Panc1 (cell line): ENCODE measurements at regions not wholly inside any gene's neighbourhood (a gene's known extent, or its start where the extent isn't known, plus 50 kb on each side); places are given as distances from the start of the nearest gene placed in this dataset.

ENCODE experiments used
- ATAC-seq: fragments of 200-7000 bp; cut with Tn5 transposase; 2 replicates; pipeline ENCODE4 v1.9.1; 2020; ENCODE audit warnings: mild to moderate bottlenecking, moderate library complexity
- BruUV-seq: library from RNA; stranded (reverse); fragments of 400-500 nt; replicated peaks from 2 replicates; lab custom pipeline; 2021; lab: Mats Ljungman, UMichigan
- CTCF ChIA-PET: fragments of 300-600 bp; sonication (Branson Sonifier 250); formaldehyde crosslinking; loops from one replicate; lab custom pipeline; 2022; ENCODE audit warnings: antibody characterized with exemption; lab: Charles Lee
- POLR2A ChIA-PET: fragments of 300-600 bp; sonication (Branson Sonifier 250); formaldehyde crosslinking; loops from one replicate; lab custom pipeline; 2022; ENCODE audit warnings: antibody characterized with exemption; lab: Charles Lee
- DNase-seq: peaks from one replicate; pipeline ENCODE4 v3.0.0-alpha.2; 2010; ENCODE audit warnings: low read depth, low spot score
- H3K27ac ChIP-seq: 2 replicates; pipeline ENCODE4 v1.5.1; 2011; ENCODE audit warnings: mild to moderate bottlenecking, low read length, inconsistent platforms
- H3K27me3 ChIP-seq: fragments of 200-500 bp; sonication (Bioruptor generic); 2 replicates; pipeline ENCODE4 v1.6.0; 2014; ENCODE audit warnings: low read length, inconsistent platforms; ENCODE audit not compliant: control insufficient read depth, insufficient read depth
- H3K36me3 ChIP-seq: fragments of 200-500 bp; sonication (Bioruptor generic); 2 replicates; pipeline ENCODE4 v1.5.1; 2014; ENCODE audit warnings: inconsistent platforms, mild to moderate bottlenecking, low read length, moderate library complexity; ENCODE audit not compliant: control insufficient read depth, insufficient read depth
- H3K4me1 ChIP-seq: 2 replicates; pipeline ENCODE4 v1.5.1; 2011; ENCODE audit warnings: inconsistent platforms, mild to moderate bottlenecking, low read length, moderate library complexity; ENCODE audit not compliant: control insufficient read depth, insufficient read depth
- H3K4me3 ChIP-seq, 2 experiments: 2 replicates each; pipeline ENCODE4 v1.5.1; 2011 to 2012; ENCODE audit warnings: low read depth in 2 of 2, low read length in 2 of 2, mild to moderate bottlenecking in 2 of 2, inconsistent platforms in 1 of 2, moderate library complexity in 1 of 2
- H3K9me3 ChIP-seq: fragments of 200-500 bp; sonication (Bioruptor generic); 2 replicates; pipeline ENCODE4 v1.5.1; 2014; ENCODE audit warnings: low read depth, mild to moderate bottlenecking, inconsistent platforms, low read length, moderate library complexity; ENCODE audit not compliant: control insufficient read depth, insufficient read depth
- POLR2AphosphoS5 ChIP-seq: IDR thresholded peaks from 2 replicates; pipeline ENCODE4 v1.6.1; 2012; ENCODE audit warnings: mild to moderate bottlenecking, low read depth, low read length, moderate library complexity
- SIN3A ChIP-seq: IDR thresholded peaks from 2 replicates; pipeline ENCODE4 v1.6.1; 2012; ENCODE audit warnings: low read depth, mild to moderate bottlenecking, low read length, moderate library complexity, borderline replicate concordance; ENCODE audit not compliant: insufficient read depth
- TCF7L2 ChIP-seq: IDR thresholded peaks from 2 replicates; pipeline ENCODE4 v1.6.1; 2011; ENCODE audit warnings: mild to moderate bottlenecking, low read depth, low read length, inconsistent platforms
- in situ Hi-C: cut with HindIII; loops from 2 replicates; pipeline ENCODE4 v1.10.0; 2016; ENCODE audit warnings: low sequenced_read_pairs, low pct_unique_long_range_greater_than_20kb
- intact Hi-C: fragments of 100-400 bp; cut with micrococcal nuclease; formaldehyde crosslinking; loops from one replicate; pipeline ENCODE4 v1.10.0; 2022; ENCODE audit not compliant: unreplicated experiment
- TF ChIP-seq, protein P1 (sequence below): fragments of 450-650 bp; IDR thresholded peaks from 2 replicates; pipeline ENCODE4 v1.5.1; 2017; ENCODE audit warnings: mild to moderate bottlenecking
- TF ChIP-seq, protein P2 (sequence below), 2 experiments: IDR thresholded peaks; 2 replicates each; pipeline ENCODE4 v1.6.1; 2011 to 2012; ENCODE audit warnings: low read depth in 2 of 2, control low read depth in 1 of 2, low read length in 1 of 2, mild to moderate bottlenecking in 1 of 2, moderate library complexity in 1 of 2; ENCODE audit not compliant: insufficient read depth in 1 of 2

DNA sequence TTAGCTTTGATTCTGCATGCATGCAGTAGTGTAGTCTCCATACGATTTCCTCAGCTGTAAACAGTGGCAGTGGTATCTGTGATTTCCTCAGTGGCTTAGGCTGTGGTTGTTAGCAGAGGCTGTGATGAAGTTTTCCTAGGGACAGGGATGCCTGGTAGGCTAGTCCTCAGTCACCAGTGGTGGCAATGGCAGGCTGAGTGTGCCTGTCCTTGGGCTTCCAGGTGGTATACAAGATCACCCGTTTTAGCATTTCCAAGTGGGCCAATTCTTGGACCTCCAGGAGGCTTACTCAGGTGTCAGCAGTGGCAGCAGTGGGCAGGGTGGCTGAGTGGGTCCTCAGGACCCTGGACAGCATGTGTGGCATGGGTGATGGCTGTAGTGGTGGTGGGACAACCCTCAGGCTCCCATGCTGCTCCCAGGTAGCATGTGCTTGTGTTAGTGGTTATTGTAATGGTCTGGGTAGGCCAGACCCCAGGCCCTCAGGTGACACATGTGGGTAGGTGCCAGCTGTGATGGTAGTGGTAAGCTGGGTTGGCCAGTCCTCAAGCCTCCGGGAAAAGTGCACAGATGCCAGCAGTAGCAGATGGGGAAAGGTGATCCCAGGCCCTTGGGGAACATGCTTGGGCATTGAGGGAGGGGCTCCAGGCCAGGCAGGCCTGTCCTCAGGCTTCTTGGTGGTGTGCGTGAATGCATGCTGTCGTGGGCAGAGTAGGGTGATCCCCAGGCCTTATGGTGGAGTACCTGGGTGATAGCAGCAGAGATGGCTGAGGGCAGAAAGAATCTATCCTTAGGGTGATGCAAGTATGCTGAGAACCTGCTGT lies 146.5 kb downstream of the PAPOLA start:
- DNase-seq (no peak), ATAC-seq (no peak)
- Histone ChIP-seq H3K36me3 (no peaks in the 10 kb centered on the region), H3K4me3 (no peak overlapping the region), H3K27me3 (no peaks in the 10 kb centered on the region; the same call in 1 of the 2 replicates), H3K9me3 (no peaks in the 10 kb centered on the region), H3K27ac (no peak overlapping the region), H3K4me1 (no peaks in the 10 kb centered on the region)
- no TSS peak for BruUV-seq
- in situ Hi-C loops (no loop called here), intact Hi-C loops (no loop called here)
- ChIA-PET CTCF (no interaction called here), POLR2A (no interaction called here)
- no peak for TF ChIP-seq SIN3A
- TF ChIP-seq, protein P1, sequence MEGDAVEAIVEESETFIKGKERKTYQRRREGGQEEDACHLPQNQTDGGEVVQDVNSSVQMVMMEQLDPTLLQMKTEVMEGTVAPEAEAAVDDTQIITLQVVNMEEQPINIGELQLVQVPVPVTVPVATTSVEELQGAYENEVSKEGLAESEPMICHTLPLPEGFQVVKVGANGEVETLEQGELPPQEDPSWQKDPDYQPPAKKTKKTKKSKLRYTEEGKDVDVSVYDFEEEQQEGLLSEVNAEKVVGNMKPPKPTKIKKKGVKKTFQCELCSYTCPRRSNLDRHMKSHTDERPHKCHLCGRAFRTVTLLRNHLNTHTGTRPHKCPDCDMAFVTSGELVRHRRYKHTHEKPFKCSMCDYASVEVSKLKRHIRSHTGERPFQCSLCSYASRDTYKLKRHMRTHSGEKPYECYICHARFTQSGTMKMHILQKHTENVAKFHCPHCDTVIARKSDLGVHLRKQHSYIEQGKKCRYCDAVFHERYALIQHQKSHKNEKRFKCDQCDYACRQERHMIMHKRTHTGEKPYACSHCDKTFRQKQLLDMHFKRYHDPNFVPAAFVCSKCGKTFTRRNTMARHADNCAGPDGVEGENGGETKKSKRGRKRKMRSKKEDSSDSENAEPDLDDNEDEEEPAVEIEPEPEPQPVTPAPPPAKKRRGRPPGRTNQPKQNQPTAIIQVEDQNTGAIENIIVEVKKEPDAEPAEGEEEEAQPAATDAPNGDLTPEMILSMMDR, result no peak
- TF ChIP-seq POLR2AphosphoS5, result no peak
- TF ChIP-seq TCF7L2, result no peak
- TF ChIP-seq, protein P2, sequence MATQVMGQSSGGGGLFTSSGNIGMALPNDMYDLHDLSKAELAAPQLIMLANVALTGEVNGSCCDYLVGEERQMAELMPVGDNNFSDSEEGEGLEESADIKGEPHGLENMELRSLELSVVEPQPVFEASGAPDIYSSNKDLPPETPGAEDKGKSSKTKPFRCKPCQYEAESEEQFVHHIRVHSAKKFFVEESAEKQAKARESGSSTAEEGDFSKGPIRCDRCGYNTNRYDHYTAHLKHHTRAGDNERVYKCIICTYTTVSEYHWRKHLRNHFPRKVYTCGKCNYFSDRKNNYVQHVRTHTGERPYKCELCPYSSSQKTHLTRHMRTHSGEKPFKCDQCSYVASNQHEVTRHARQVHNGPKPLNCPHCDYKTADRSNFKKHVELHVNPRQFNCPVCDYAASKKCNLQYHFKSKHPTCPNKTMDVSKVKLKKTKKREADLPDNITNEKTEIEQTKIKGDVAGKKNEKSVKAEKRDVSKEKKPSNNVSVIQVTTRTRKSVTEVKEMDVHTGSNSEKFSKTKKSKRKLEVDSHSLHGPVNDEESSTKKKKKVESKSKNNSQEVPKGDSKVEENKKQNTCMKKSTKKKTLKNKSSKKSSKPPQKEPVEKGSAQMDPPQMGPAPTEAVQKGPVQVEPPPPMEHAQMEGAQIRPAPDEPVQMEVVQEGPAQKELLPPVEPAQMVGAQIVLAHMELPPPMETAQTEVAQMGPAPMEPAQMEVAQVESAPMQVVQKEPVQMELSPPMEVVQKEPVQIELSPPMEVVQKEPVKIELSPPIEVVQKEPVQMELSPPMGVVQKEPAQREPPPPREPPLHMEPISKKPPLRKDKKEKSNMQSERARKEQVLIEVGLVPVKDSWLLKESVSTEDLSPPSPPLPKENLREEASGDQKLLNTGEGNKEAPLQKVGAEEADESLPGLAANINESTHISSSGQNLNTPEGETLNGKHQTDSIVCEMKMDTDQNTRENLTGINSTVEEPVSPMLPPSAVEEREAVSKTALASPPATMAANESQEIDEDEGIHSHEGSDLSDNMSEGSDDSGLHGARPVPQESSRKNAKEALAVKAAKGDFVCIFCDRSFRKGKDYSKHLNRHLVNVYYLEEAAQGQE (IDR thresholded peaks at IDR 0.05; ENCODE audit: insufficient read depth in 1 of 2, low read depth in 2 of 2, low read length in 1 of 2), result no peak

DNA sequence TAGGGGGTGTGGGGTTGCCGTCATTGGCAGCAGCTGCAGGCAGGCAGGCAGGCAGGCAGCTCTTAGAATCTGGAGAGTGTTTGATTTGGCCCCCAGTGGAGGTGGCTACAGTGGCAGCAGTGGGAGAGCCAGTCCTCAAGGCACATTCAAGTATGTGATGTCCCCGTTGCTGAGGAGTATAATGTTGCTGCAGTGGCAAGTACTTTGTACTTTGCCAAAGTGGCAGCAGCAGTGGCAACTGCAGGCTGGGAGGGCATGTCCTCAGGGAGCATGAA lies 147.1 kb downstream of the PAPOLA start:
- Histone ChIP-seq H3K4me3 (no peak overlapping the region), H3K27ac (no peak overlapping the region), H3K36me3 (no peaks in the 10 kb centered on the region), H3K9me3 (no peaks in the 10 kb centered on the region), H3K27me3 (no peaks in the 10 kb centered on the region; the same call in 1 of the 2 replicates), H3K4me1 (no peaks in the 10 kb centered on the region)
- no peak for ATAC-seq
- intact Hi-C loops, result no loop called here
- TF ChIP-seq SIN3A (no peak), TCF7L2 (no peak), POLR2AphosphoS5 (no peak)
- TF ChIP-seq, protein P2 (IDR thresholded peaks at IDR 0.05; ENCODE audit: insufficient read depth in 1 of 2, low read depth in 2 of 2, low read length in 1 of 2), result no peak
- TF ChIP-seq, protein P1, result no peak
- POLR2A ChIA-PET, result no interaction called here
- CTCF ChIA-PET, result no interaction called here
- in situ Hi-C loops, result no loop called here
- DNase-seq, result no peak
- BruUV-seq, result no TSS peak
